ENCODE measurements at regions not wholly inside any gene's neighbourhood (a gene's known extent, or its start where the extent isn't known, plus 50 kb on each side); places are given as distances from the start of the nearest gene placed in this dataset.

DNA sequence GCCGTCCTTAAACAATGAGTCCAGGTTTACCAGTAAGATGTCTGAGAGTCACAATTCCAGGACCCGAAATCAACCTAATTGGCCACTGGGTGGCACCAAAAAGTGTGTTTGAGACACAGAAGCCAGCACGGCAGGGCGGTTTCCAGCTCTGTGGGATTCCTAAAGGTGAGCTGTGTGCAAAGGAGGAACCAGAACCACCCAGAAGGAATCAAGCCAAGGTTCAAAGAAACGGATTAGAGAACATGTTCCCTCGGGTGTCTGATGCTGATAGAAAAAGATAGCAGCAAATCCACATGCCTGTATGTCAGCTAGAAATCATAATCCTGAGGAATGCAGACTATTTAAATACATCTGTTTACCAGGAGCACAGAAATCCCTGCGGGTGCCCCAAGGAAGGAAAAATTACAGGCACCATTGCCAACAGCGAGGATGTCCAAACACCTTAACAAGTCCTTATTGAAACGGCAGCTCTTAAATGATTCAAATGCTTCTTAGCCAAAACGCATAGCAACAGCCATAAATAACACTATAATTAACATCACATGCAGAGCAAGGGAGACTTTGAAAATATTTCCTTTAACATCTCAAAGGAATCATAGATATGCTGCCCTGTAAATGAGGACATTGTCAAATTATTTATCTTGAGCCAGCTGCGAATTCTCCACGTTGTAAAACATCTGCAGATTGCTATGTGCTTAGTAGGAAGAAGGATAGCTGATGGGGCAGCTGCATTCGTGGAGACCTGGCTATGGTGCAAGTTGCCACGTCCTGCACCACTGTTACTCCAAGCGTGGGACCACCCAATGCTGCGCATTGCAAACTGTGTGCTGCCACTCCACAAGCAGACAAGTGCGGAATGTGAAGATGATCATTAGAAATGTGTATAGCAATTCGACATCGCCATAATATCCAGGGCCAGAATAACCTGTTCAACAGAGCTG, 318.7 kb upstream of the NCKAP5 start:
- FAIRE-seq (no peak), DNase-seq (ENCODE audit: low read depth) (peak; percentile 69)
- Histone ChIP-seq H3K4me3 (ENCODE audit: low read depth, low read length) (no peak overlapping the region), H3K36me3 (ENCODE audit: control insufficient read depth, insufficient read depth, low read length) (no peaks in the 10 kb centered on the region), H3K27me3 (ENCODE audit: control insufficient read depth, insufficient read depth, low read length) (peaks cover 4% of the 10 kb centered on the region)
- TF ChIP-seq, protein P1, sequence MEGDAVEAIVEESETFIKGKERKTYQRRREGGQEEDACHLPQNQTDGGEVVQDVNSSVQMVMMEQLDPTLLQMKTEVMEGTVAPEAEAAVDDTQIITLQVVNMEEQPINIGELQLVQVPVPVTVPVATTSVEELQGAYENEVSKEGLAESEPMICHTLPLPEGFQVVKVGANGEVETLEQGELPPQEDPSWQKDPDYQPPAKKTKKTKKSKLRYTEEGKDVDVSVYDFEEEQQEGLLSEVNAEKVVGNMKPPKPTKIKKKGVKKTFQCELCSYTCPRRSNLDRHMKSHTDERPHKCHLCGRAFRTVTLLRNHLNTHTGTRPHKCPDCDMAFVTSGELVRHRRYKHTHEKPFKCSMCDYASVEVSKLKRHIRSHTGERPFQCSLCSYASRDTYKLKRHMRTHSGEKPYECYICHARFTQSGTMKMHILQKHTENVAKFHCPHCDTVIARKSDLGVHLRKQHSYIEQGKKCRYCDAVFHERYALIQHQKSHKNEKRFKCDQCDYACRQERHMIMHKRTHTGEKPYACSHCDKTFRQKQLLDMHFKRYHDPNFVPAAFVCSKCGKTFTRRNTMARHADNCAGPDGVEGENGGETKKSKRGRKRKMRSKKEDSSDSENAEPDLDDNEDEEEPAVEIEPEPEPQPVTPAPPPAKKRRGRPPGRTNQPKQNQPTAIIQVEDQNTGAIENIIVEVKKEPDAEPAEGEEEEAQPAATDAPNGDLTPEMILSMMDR (IDR thresholded peaks at IDR 0.05; ENCODE audit: insufficient read depth, low read length, severe bottlenecking), result peak; percentile 61

DNA sequence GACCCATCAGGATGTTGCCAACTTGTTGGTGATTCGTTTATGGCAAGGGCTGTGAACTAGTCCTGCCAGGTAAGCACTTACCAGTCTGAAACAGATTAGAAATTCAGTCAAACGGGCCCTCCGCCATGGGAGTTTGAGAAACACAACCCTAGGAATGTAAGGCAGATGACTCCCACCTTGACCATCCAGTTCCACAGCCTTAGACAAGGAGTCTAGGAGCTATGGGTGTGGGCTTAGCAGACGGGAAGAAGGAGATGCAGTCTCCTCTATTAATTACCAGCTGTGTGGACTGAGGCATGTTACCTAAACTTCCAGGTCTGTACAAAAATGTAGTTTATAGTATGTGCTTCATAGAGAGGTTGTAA, 319.4 kb upstream of the NCKAP5 start:
- no peaks in the 10 kb centered on the region for H3K36me3 ChIP-seq (ENCODE audit: control insufficient read depth, insufficient read depth, low read length)
- no peak overlapping the region for H3K4me3 ChIP-seq (ENCODE audit: low read depth, low read length)
- DNase-seq (ENCODE audit: low read depth) (peak; percentile 22), FAIRE-seq (no peak)
- TF ChIP-seq, protein P1 (IDR thresholded peaks at IDR 0.05; ENCODE audit: insufficient read depth, low read length, severe bottlenecking), result no peak
- H3K27me3 ChIP-seq (ENCODE audit: control insufficient read depth, insufficient read depth, low read length), result peaks cover 4% of the 10 kb centered on the region

DNA sequence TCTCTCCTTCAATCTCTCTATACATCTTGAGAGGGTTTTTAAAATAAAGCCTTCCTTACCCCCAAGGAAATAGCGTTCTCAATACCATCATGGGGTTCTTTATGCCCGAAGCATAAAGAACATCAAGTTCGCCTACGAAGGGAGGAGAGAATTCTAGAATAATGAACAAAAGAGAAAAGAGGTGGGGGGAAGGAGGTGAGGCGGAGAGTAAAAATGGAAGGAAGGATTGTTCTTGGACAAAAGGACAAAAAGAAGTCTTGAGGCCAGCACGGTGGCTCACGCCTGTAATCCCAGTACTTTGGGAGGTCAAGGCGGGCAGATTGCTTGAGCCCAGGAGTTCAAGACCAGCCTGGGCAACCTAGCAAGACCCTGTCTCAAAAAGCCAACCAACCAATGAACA, 319.8 kb upstream of the NCKAP5 start:
- Histone ChIP-seq H3K4me3 (ENCODE audit: low read depth, low read length) (no peak overlapping the region), H3K27me3 (ENCODE audit: control insufficient read depth, insufficient read depth, low read length) (peaks cover 4% of the 10 kb centered on the region), H3K36me3 (ENCODE audit: control insufficient read depth, insufficient read depth, low read length) (no peaks in the 10 kb centered on the region)
- DNase-seq (ENCODE audit: low read depth) (no peak), FAIRE-seq (no peak)
- TF ChIP-seq, protein P1 (IDR thresholded peaks at IDR 0.05; ENCODE audit: insufficient read depth, low read length, severe bottlenecking), result no peak

DNA sequence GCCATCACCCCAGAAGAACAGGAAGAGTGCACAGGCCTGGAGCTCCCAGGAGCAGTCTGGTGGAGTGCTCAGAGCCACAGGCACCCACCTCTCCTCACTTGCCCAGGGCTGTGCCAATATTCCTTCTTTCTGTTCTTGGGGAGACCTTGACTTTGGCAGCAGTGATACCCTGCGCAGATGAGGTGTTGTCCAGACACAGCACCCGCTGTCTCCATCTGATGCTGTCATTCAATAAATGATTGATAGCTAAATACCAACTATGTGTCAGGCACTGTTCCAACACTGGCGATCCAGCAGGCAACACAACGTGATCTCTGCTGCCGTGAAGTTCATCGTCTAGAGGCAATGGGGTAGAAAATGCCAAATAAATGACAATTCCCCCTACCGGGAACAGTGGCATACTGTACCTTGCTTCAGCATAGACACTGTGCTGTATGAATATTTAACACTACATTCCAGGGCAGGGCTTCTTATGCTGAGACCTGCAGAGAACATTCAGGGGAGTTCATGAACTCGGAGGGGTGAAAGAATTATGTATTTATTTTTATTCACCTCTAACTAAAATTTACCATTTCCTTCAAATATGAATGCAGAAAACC, 320.5 kb upstream of the NCKAP5 start:
- Histone ChIP-seq H3K36me3 (ENCODE audit: control insufficient read depth, insufficient read depth, low read length) (no peaks in the 10 kb centered on the region), H3K4me3 (ENCODE audit: low read depth, low read length) (no peak overlapping the region), H3K27me3 (ENCODE audit: control insufficient read depth, insufficient read depth, low read length) (peaks cover 4% of the 10 kb centered on the region)
- TF ChIP-seq, protein P1 (IDR thresholded peaks at IDR 0.05; ENCODE audit: insufficient read depth, low read length, severe bottlenecking), result no peak
- FAIRE-seq (no peak), DNase-seq (ENCODE audit: low read depth) (no peak)

DNA sequence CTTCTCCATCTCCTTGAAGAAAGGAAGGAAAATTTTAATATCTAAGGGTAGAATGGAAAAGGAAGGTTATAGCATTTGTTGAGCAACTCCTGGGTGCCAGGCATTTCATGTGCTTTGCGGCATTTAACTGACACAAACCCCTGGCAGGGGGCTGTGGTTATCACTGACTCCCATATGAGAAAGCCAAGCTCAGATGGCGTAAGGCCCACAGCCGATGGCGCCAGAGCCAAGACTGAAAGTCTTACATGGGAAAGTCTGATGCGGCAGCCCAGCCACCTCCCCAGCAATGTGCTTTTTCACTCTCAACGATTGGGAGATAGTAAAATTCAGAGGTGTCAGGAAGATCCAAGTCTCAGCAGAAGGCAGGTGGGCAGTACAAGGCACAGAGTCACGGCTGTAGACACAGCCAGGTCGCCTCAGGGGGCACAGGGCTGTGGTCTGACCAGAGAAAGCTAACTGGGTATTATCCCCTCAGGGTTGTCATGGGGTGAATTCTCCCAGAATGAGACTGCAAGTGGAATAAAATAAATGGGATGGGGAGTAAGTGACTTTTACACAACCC, 324.2 kb upstream of the NCKAP5 start:
- peaks cover 4% of the 10 kb centered on the region for H3K27me3 ChIP-seq (ENCODE audit: control insufficient read depth, insufficient read depth, low read length)
- TF ChIP-seq, protein P1 (IDR thresholded peaks at IDR 0.05; ENCODE audit: insufficient read depth, low read length, severe bottlenecking), result no peak
- no peaks in the 10 kb centered on the region for H3K36me3 ChIP-seq (ENCODE audit: control insufficient read depth, insufficient read depth, low read length)
- DNase-seq (ENCODE audit: low read depth) (no peak), FAIRE-seq (no peak)
- no peak overlapping the region for H3K4me3 ChIP-seq (ENCODE audit: low read depth, low read length)

All from bronchial epithelial cell (primary cell).